GM18870 (cell line): ENCODE measurements at regions not wholly inside any gene's neighbourhood (a gene's known extent, or its start where the extent isn't known, plus 50 kb on each side); places are given as distances from the start of the nearest gene placed in this dataset.

Source experiments
- ATAC-seq: cut with Tn5 transposase; IDR thresholded peaks from one replicate; pipeline ENCODE4 v1.9.1; 2021; ENCODE audit warnings: moderate library complexity; ENCODE audit not compliant: unreplicated experiment

DNA sequence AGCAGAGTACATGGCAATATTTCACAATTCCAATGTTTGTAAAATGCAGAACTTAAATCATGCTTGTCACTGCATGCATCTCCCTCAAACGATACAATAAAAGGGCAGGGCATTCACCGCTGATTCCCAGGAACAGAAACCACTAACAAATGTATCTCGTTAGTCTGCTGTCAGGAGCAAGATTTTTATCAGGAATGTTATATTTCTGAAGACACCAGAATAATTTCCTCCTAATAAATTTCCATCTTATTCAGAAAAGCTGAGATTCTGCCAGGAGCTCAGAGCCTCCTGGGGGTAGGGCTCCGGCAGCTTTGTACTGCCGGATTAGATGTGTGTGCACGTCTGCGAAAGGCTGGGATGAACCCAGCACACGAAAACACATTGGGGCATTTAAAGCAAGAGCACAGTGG, 54.0 kb upstream of the LDB2 start:
- ATAC-seq = no peak
